GM23248 (cell line): ENCODE measurements at regions not wholly inside any gene's neighbourhood (a gene's known extent, or its start where the extent isn't known, plus 50 kb on each side); places are given as distances from the start of the nearest gene placed in this dataset.

Source experiments
- EZH2 ChIP-seq: fragments of 200-600 bp; sonication (generic); IDR thresholded peaks from 2 replicates; pipeline ENCODE4 v1.6.1; 2018; ENCODE audit warnings: antibody characterized with exemption, mild to moderate bottlenecking; ENCODE audit not compliant: insufficient read depth, poor library complexity, severe bottlenecking
- EZH2phosphoT487 ChIP-seq: fragments of 200-600 bp; sonication (generic); IDR thresholded peaks from 2 replicates; pipeline ENCODE4 v1.6.1; 2018; ENCODE audit warnings: antibody characterized with exemption, moderate library complexity, mild to moderate bottlenecking, low read depth; ENCODE audit not compliant: insufficient read depth

DNA sequence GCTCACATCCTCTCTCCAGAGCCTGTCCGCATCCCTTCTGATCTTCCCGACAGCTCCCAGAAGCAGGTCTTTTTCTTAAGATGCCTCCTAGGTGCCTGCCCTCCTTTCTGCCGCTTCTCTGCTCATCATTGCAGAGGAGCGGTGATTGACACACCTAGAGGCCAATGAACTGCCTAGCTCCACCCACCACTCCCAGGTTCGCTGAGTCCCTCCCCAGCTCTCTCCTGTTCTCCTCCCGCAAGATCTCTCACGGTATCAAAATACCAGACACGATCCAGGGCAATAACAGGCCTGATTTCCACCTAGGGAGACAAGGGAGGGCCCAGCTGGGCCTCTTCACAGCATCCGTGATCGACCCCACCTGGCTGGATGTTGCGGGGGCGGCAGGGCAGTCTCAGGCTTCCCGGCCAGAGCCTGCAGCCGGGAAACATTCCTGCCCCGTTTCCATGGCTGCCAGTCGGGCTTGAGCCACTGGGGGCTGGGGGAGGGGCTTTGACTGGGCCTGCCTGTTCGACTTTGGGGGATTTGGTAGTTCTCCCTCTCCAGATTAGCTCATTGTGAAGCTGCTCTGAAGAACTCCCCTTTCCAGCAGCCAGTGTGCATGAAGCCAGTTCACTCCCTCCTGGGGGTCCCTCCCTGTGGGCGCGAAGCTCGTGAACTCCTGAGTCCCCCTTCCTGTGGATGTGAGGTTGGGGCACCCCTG is 373.5 kb downstream of the RPS24 start:
- TF ChIP-seq EZH2, result no peak
- no peak for TF ChIP-seq EZH2phosphoT487
